A673 (cell line): ENCODE measurements at regions not wholly inside any gene's neighbourhood (a gene's known extent, or its start where the extent isn't known, plus 50 kb on each side); places are given as distances from the start of the nearest gene placed in this dataset.

Source experiments
- BruUV-seq: library from RNA; stranded (reverse); fragments of 400-500 nt; replicated peaks from 2 replicates; lab custom pipeline; 2021; lab: Mats Ljungman, UMichigan
- CTCF ChIA-PET: fragments of 300-600 bp; sonication (Branson Sonifier 250); formaldehyde crosslinking; loops from one replicate; lab custom pipeline; 2022; ENCODE audit warnings: antibody characterized with exemption; lab: Charles Lee
- POLR2A ChIA-PET: fragments of 300-600 bp; sonication (Branson Sonifier 250); formaldehyde crosslinking; loops from one replicate; lab custom pipeline; 2022; ENCODE audit warnings: antibody characterized with exemption; ENCODE audit not compliant: low non-redundant PET; lab: Charles Lee
- DNase-seq: peaks from one replicate; pipeline ENCODE4 v3.0.0-alpha.2; 2015; ENCODE audit warnings: low spot score
- H3K27ac ChIP-seq: fragments of 200-600 bp; sonication (generic); 2 replicates; pipeline ENCODE4 v1.5.1; 2016; ENCODE audit warnings: mixed run types, low read depth, mild to moderate bottlenecking, mixed read lengths, antibody characterized with exemption, low read length; ENCODE audit not compliant: poor library complexity, severe bottlenecking
- H3K27me3 ChIP-seq: fragments of 200-600 bp; sonication (generic); replicated peaks from 2 replicates; pipeline ENCODE4 v1.6.1; 2017; ENCODE audit warnings: mixed run types, low read depth, mild to moderate bottlenecking, mixed read lengths, antibody characterized with exemption, low read length; ENCODE audit not compliant: insufficient read depth, poor library complexity
- H3K36me3 ChIP-seq: fragments of 200-600 bp; sonication (generic); 2 replicates; pipeline ENCODE4 v1.6.1; 2016; ENCODE audit warnings: mixed run types, mild to moderate bottlenecking, mixed read lengths, antibody characterized with exemption, low read length; ENCODE audit not compliant: insufficient read depth, poor library complexity, severe bottlenecking
- H3K4me1 ChIP-seq: fragments of 200-600 bp; sonication (generic); 2 replicates; pipeline ENCODE4 v1.6.1; 2017; ENCODE audit warnings: mixed run types, mild to moderate bottlenecking, mixed read lengths, antibody characterized with exemption, low read length; ENCODE audit not compliant: insufficient read depth, poor library complexity, severe bottlenecking
- H3K4me3 ChIP-seq: fragments of 200-600 bp; sonication (generic); 2 replicates; pipeline ENCODE4 v1.5.1; 2016; ENCODE audit warnings: low read depth, mixed run types, mild to moderate bottlenecking, mixed read lengths, low read length; ENCODE audit not compliant: poor library complexity, severe bottlenecking
- H3K9me3 ChIP-seq: fragments of 200-600 bp; sonication (generic); 2 replicates; pipeline ENCODE4 v1.6.1; 2016; ENCODE audit warnings: mixed run types, low read depth, mild to moderate bottlenecking, mixed read lengths, antibody characterized with exemption, low read length; ENCODE audit not compliant: poor library complexity, severe bottlenecking
- EZH2 ChIP-seq: fragments of 200-600 bp; sonication (generic); IDR thresholded peaks from 2 replicates; pipeline ENCODE4 v1.6.1; 2017; ENCODE audit warnings: borderline replicate concordance, low read depth, mild to moderate bottlenecking, mixed read lengths, antibody characterized with exemption, low read length; ENCODE audit not compliant: poor library complexity, severe bottlenecking
- intact Hi-C: fragments of 100-400 bp; cut with micrococcal nuclease; formaldehyde crosslinking; loops from one replicate; pipeline ENCODE4 v1.10.0; 2022; ENCODE audit not compliant: unreplicated experiment
- TF ChIP-seq, protein P1 (sequence below): fragments of 300-800, 200-600 bp; sonication (generic); conservative IDR thresholded peaks from 2 replicates; pipeline ENCODE4 v1.5.1; 2017; ENCODE audit warnings: low read depth, mild to moderate bottlenecking, antibody characterized with exemption, low read length, moderate library complexity, mixed read lengths

DNA sequence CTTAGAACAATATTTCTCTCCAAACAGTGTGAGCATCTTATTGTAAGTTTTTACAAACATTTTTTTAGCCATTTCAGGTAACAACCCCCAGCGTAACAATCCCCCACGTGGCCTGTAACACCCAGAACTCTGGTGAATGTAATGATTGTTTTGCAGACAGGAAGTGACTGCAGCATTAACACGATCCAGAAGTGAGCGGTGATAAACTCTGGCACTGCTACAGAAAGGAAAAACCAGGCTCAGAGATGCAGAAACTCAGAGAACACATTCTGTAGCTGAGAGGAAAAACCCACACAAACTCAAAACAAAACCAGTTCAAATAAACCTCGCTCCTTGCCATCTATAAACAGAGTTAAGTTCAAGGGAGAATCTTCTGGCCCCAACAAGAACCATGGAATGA is 285.7 kb downstream of the FGFR2 start:
- Histone ChIP-seq H3K36me3 (no peaks in the 10 kb centered on the region), H3K9me3 (no peaks in the 10 kb centered on the region), H3K4me1 (no peaks in the 10 kb centered on the region), H3K27me3 (peaks cover 39% of the 10 kb centered on the region), H3K27ac (no peak overlapping the region), H3K4me3 (no peak overlapping the region)
- CTCF ChIA-PET: interaction anchor here (0.5 kb wide), 1 partner anchor 81 kb away, joined by 3 read pairs; no protein-coding TSS in a partner anchor
- intact Hi-C loops: no loop called here
- POLR2A ChIA-PET: no interaction called here
- no peak for TF ChIP-seq EZH2
- TF ChIP-seq, protein P1, sequence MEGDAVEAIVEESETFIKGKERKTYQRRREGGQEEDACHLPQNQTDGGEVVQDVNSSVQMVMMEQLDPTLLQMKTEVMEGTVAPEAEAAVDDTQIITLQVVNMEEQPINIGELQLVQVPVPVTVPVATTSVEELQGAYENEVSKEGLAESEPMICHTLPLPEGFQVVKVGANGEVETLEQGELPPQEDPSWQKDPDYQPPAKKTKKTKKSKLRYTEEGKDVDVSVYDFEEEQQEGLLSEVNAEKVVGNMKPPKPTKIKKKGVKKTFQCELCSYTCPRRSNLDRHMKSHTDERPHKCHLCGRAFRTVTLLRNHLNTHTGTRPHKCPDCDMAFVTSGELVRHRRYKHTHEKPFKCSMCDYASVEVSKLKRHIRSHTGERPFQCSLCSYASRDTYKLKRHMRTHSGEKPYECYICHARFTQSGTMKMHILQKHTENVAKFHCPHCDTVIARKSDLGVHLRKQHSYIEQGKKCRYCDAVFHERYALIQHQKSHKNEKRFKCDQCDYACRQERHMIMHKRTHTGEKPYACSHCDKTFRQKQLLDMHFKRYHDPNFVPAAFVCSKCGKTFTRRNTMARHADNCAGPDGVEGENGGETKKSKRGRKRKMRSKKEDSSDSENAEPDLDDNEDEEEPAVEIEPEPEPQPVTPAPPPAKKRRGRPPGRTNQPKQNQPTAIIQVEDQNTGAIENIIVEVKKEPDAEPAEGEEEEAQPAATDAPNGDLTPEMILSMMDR: no peak
- BruUV-seq: no TSS peak
- no peak for DNase-seq

DNA sequence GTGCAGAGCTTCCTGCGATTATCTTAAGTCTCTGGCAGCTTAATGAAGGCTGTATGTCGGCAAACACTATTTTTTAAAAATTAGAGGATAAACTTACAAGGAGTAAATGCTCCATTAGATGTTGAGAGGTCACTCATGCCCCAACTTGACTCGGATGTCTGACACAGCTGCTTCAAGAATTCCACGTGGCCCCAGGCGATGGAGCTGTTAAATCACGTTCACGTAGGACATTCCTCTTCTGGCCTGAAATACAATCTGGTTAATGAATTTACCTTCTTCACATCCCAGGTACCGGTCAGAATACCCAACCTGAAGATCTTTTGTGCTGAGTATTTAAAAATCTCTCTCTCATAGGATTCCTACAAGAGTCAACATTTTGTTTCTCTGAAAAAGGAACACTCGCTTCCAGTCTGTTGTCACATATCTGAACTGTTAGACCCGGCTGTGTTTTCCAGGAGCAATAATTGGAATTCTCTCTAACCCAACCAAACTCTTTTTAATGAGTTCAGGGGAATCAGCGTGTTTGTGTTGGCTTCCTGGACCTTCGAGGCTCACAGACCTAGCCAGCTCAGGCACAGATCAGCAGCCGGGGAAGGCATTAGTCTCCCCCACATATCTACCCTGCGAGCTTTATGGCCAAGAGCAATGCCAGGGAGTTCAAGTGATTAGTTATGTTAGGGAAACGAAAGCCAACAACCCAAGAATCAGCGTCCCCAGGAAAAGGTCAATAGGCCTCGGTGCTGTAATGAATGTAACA is 284.9 kb downstream of the FGFR2 start:
- POLR2A ChIA-PET: no interaction called here
- no TSS peak for BruUV-seq
- no peak for DNase-seq
- Histone ChIP-seq H3K36me3 (no peaks in the 10 kb centered on the region), H3K4me3 (no peak overlapping the region), H3K9me3 (no peaks in the 10 kb centered on the region), H3K4me1 (no peaks in the 10 kb centered on the region), H3K27me3 (peaks cover 32% of the 10 kb centered on the region), H3K27ac (no peak overlapping the region)
- TF ChIP-seq EZH2: no peak
- TF ChIP-seq, protein P1: no peak
- CTCF ChIA-PET: interaction anchor here (0.5 kb wide), 1 partner anchor 82 kb away, joined by 3 read pairs; no protein-coding TSS in a partner anchor
- intact Hi-C loops: no loop called here

DNA sequence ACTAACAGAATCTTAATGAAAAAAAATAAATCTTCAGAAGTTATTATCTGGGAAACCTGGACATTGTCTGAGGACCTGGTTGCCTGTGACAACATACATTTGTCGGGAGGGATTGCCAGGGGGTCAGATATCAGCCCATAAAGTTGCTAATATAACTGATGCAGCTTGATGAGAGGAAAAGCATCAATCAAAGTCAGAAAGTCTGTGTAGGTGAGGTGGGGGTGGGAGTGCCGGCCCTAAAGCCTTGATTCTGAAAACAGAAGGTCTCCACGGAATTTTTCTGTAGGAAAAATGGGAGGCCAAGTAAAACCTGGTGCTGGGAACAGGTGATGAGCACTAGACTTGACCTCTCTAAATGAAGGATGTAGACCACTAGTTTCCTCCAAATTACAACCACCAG is 281.8 kb downstream of the FGFR2 start:
- TF ChIP-seq EZH2: no peak
- TF ChIP-seq, protein P1: no peak
- no peak for DNase-seq
- Histone ChIP-seq H3K9me3 (no peaks in the 10 kb centered on the region), H3K36me3 (no peaks in the 10 kb centered on the region), H3K27me3 (peaks cover 22% of the 10 kb centered on the region), H3K27ac (no peak overlapping the region), H3K4me3 (no peak overlapping the region), H3K4me1 (no peaks in the 10 kb centered on the region)
- no TSS peak for BruUV-seq
- ChIA-PET CTCF (no interaction called here), POLR2A (no interaction called here)
- intact Hi-C loops: no loop called here
